SK-N-SH treated with all-trans-retinoic acid at 6 μM for 48 hours (cell line): ENCODE measurements at regions not wholly inside any gene's neighbourhood (a gene's known extent, or its start where the extent isn't known, plus 50 kb on each side); places are given as distances from the start of the nearest gene placed in this dataset.

ENCODE experiments used
- ATAC-seq: fragments of 200-7000 bp; cut with Tn5 transposase; 3 replicates; pipeline ENCODE4 v1.9.1; 2020; ENCODE audit warnings: mild to moderate bottlenecking, moderate library complexity
- ARNTL ChIP-seq: fragments of 450-650 bp; formaldehyde crosslinking; IDR thresholded peaks from 2 replicates; pipeline ENCODE4 v1.5.0; 2020; ENCODE audit warnings: low read depth, mild to moderate bottlenecking, moderate library complexity, borderline replicate concordance
- BACH2 ChIP-seq: fragments of 250-450 bp; sonication (Bioruptor Pico); IDR thresholded peaks from 2 replicates; pipeline ENCODE4 v1.9.0; 2021; ENCODE audit warnings: mild to moderate bottlenecking, borderline replicate concordance
- CSDC2 ChIP-seq: fragments of 250-450 bp; sonication (Bioruptor Pico); IDR thresholded peaks from 2 replicates; pipeline ENCODE4 v1.5.0; 2020; ENCODE audit warnings: mild to moderate bottlenecking, moderate library complexity
- ESRRG ChIP-seq: fragments of 250-450 bp; sonication (Bioruptor Pico); IDR thresholded peaks from 2 replicates; pipeline ENCODE4 v1.6.1; 2021; ENCODE audit warnings: mild to moderate bottlenecking
- GLIS3 ChIP-seq: fragments of 250-450 bp; sonication (Bioruptor Pico); IDR thresholded peaks from 2 replicates; pipeline ENCODE4 v1.5.0; 2020; ENCODE audit warnings: mild to moderate bottlenecking, moderate library complexity
- ISL1 ChIP-seq: fragments of 250-450 bp; sonication (Bioruptor Pico); IDR thresholded peaks from 2 replicates; pipeline ENCODE4 v2.1.2; 2022; ENCODE audit warnings: mild to moderate bottlenecking, moderate library complexity
- PPARA ChIP-seq: fragments of 250-450 bp; sonication (Bioruptor Pico); IDR thresholded peaks from 2 replicates; pipeline ENCODE4 v1.5.0; 2020; ENCODE audit warnings: mild to moderate bottlenecking, borderline replicate concordance
- RARB ChIP-seq: fragments of 250-450 bp; sonication (Bioruptor Pico); IDR thresholded peaks from 2 replicates; pipeline ENCODE4 v1.8.0; 2021; ENCODE audit warnings: mild to moderate bottlenecking, moderate library complexity
- SNAI2 ChIP-seq: fragments of 250-450 bp; sonication (Bioruptor Pico); IDR thresholded peaks from 2 replicates; pipeline ENCODE4 v1.5.0; 2020; ENCODE audit warnings: mild to moderate bottlenecking, moderate library complexity
- TCF4 ChIP-seq: fragments of 250-450 bp; sonication (Bioruptor Pico); IDR thresholded peaks from 2 replicates; pipeline ENCODE4 v1.8.0; 2021; ENCODE audit warnings: mild to moderate bottlenecking, moderate library complexity, borderline replicate concordance
- TOX ChIP-seq: fragments of 250-450 bp; sonication (Bioruptor Pico); IDR thresholded peaks from 2 replicates; pipeline ENCODE4 v1.8.0; 2021; ENCODE audit warnings: mild to moderate bottlenecking, moderate library complexity, borderline replicate concordance
- ZC3H10 ChIP-seq: fragments of 250-450 bp; sonication (Bioruptor Pico); IDR thresholded peaks from 2 replicates; pipeline ENCODE4 v1.5.1; 2021; ENCODE audit warnings: mild to moderate bottlenecking, moderate library complexity
- ZFP30 ChIP-seq: fragments of 450-650 bp; formaldehyde crosslinking; IDR thresholded peaks from 2 replicates; pipeline ENCODE4 v1.5.0; 2022; ENCODE audit warnings: mild to moderate bottlenecking, moderate library complexity
- ZNF565 ChIP-seq: fragments of 450-650 bp; formaldehyde crosslinking; conservative IDR thresholded peaks from 2 replicates; pipeline ENCODE4 v1.5.0; 2020; ENCODE audit warnings: low read depth, mild to moderate bottlenecking, moderate library complexity
- ZNF70 ChIP-seq: fragments of 450-650 bp; formaldehyde crosslinking; IDR thresholded peaks from 2 replicates; pipeline ENCODE4 v1.5.0; 2020; ENCODE audit warnings: mild to moderate bottlenecking, moderate library complexity
- ZNF8 ChIP-seq: fragments of 450-650 bp; formaldehyde crosslinking; IDR thresholded peaks from 2 replicates; pipeline ENCODE4 v1.5.0; 2020; ENCODE audit warnings: mild to moderate bottlenecking, moderate library complexity
- TF ChIP-seq, protein P1 (sequence below): fragments of 250-450 bp; sonication (Bioruptor Pico); IDR thresholded peaks from 2 replicates; pipeline ENCODE4 v1.5.1; 2021; ENCODE audit warnings: mild to moderate bottlenecking, moderate library complexity
- TF ChIP-seq, protein P2 (sequence below): fragments of 250-450 bp; sonication (Bioruptor Pico); IDR thresholded peaks from 2 replicates; pipeline ENCODE4 v1.8.0; 2021; ENCODE audit warnings: low read depth, mild to moderate bottlenecking, moderate library complexity, borderline replicate concordance
- TF ChIP-seq, protein P3 (sequence below): fragments of 250-450 bp; sonication (Bioruptor Pico); IDR thresholded peaks from 2 replicates; pipeline ENCODE4 v1.5.0; 2020; ENCODE audit warnings: mild to moderate bottlenecking, moderate library complexity
- TF ChIP-seq, protein P4 (sequence below): fragments of 250-450 bp; sonication (Bioruptor Pico); IDR thresholded peaks from 2 replicates; pipeline ENCODE4 v1.5.1; 2020; ENCODE audit warnings: low read depth, mild to moderate bottlenecking, moderate library complexity

DNA sequence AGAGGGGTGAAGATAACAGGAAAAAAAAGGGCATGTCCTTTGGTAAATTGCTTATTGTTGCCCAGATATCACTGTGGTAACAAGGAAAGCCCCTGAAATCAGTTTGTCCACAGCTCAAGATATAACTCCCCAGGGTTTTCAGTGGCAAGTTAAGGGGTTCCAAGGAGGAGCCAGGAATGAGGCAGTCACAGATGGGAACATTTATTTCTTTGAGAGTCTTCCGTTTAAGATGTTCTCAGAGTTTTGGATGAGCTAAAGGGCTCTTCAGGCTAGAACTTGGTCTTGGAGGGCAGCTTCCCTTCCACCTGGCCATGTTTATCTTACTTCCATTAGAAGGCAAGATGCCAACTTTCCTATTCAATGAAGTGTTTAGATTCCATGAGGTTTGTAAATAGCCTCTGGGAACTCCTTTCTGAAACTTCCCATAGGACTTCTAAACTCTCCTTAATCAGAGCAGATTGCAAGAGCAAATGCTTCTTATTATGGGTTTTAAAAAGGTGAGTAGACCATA, 277.6 kb upstream of the TNC start:
- no peak for ATAC-seq
- TF ChIP-seq ZNF8 (CRISPR knock-in tag) (no peak), SNAI2 (CRISPR knock-in tag) (no peak), ZNF70 (CRISPR knock-in tag) (no peak), RARB (no peak), PPARA (no peak), BACH2 (CRISPR knock-in tag) (no peak)
- TF ChIP-seq, protein P1, sequence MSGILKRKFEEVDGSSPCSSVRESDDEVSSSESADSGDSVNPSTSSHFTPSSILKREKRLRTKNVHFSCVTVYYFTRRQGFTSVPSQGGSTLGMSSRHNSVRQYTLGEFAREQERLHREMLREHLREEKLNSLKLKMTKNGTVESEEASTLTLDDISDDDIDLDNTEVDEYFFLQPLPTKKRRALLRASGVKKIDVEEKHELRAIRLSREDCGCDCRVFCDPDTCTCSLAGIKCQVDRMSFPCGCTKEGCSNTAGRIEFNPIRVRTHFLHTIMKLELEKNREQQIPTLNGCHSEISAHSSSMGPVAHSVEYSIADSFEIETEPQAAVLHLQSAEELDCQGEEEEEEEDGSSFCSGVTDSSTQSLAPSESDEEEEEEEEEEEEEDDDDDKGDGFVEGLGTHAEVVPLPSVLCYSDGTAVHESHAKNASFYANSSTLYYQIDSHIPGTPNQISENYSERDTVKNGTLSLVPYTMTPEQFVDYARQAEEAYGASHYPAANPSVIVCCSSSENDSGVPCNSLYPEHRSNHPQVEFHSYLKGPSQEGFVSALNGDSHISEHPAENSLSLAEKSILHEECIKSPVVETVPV (CRISPR knock-in tag) = no peak

DNA sequence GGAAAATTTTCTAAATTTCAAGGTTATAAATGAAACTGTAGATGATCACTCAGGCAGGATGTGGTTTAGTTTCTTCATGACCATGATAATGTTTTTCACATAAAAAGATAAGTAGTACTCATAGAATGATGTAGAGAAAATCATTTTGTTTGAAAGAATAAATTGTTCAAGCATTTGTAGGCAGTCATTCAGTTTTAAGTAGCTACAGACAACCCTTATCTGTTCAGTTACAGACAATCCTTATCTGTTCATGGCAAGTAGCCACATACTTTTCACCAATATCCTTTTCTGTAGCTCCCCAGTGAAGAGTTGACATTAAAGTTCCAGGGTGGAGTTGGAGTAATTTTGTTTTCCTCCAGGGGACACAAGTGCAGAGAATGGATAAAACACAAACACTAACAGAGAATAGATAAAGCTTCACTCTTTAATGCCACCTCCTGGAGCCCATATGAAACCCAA, 278.1 kb upstream of the TNC start:
- peak; percentile 34; the same call in 2 of the 3 replicates for ATAC-seq
- peak; percentile 61 for TF ChIP-seq ISL1 (CRISPR knock-in tag)
- TF ChIP-seq GLIS3 (CRISPR knock-in tag) = no peak

DNA sequence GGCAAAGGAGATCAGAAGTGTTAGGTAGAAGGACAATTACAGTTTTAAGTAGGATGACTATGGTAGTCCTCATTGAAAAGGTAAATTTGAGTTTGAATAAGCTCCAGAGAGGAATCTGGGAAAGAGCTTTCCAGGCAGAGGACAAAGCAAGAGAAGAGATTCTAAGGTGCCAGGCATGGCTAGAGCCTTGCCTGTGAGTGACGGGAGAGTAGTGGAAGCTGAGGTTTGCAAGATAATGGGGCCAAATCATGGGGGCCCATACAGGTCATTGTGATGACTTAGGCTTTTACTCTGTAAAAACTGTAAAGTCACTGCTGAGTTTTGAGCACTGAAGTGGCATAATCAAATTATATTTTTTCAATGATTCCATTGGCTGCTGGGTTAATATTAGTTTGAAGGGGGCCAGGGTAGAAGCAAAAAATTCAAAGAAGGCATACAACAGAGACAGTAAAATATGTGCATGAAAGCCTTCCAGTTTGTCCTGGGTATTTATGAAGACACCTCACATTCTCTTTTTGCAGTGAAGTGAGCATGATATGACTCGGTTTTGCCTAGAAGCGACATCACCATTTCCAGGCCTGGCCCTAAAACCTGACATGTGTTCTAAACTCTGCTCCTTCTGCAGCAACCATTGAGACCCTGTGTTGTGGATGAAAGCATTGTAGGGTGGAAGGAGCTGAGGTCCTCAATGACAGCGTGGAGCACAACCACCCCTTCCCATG, 279.8 kb upstream of the TNC start:
- TF ChIP-seq, protein P2, sequence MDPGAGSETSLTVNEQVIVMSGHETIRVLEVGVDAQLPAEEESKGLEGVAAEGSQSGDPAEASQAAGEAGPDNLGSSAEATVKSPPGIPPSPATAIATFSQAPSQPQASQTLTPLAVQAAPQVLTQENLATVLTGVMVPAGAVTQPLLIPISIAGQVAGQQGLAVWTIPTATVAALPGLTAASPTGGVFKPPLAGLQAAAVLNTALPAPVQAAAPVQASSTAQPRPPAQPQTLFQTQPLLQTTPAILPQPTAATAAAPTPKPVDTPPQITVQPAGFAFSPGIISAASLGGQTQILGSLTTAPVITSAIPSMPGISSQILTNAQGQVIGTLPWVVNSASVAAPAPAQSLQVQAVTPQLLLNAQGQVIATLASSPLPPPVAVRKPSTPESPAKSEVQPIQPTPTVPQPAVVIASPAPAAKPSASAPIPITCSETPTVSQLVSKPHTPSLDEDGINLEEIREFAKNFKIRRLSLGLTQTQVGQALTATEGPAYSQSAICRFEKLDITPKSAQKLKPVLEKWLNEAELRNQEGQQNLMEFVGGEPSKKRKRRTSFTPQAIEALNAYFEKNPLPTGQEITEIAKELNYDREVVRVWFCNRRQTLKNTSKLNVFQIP (CRISPR knock-in tag) = no peak
- TF ChIP-seq GLIS3 (CRISPR knock-in tag) (no peak), ZNF8 (CRISPR knock-in tag) (no peak), TOX (no peak), SNAI2 (CRISPR knock-in tag) (no peak), ARNTL (no peak), PPARA (no peak), RARB (no peak), ZC3H10 (CRISPR knock-in tag) (no peak), ZNF70 (CRISPR knock-in tag) (no peak), ESRRG (no peak), TCF4 (CRISPR knock-in tag) (no peak), ZNF565 (CRISPR knock-in tag) (no peak), ZFP30 (CRISPR knock-in tag) (no peak), ISL1 (CRISPR knock-in tag) (no peak)
- TF ChIP-seq, protein P1 (CRISPR knock-in tag) = no peak
- TF ChIP-seq, protein P3, sequence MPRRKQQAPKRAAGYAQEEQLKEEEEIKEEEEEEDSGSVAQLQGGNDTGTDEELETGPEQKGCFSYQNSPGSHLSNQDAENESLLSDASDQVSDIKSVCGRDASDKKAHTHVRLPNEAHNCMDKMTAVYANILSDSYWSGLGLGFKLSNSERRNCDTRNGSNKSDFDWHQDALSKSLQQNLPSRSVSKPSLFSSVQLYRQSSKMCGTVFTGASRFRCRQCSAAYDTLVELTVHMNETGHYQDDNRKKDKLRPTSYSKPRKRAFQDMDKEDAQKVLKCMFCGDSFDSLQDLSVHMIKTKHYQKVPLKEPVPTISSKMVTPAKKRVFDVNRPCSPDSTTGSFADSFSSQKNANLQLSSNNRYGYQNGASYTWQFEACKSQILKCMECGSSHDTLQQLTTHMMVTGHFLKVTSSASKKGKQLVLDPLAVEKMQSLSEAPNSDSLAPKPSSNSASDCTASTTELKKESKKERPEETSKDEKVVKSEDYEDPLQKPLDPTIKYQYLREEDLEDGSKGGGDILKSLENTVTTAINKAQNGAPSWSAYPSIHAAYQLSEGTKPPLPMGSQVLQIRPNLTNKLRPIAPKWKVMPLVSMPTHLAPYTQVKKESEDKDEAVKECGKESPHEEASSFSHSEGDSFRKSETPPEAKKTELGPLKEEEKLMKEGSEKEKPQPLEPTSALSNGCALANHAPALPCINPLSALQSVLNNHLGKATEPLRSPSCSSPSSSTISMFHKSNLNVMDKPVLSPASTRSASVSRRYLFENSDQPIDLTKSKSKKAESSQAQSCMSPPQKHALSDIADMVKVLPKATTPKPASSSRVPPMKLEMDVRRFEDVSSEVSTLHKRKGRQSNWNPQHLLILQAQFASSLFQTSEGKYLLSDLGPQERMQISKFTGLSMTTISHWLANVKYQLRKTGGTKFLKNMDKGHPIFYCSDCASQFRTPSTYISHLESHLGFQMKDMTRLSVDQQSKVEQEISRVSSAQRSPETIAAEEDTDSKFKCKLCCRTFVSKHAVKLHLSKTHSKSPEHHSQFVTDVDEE (CRISPR knock-in tag) = no peak
- TF ChIP-seq, protein P4, sequence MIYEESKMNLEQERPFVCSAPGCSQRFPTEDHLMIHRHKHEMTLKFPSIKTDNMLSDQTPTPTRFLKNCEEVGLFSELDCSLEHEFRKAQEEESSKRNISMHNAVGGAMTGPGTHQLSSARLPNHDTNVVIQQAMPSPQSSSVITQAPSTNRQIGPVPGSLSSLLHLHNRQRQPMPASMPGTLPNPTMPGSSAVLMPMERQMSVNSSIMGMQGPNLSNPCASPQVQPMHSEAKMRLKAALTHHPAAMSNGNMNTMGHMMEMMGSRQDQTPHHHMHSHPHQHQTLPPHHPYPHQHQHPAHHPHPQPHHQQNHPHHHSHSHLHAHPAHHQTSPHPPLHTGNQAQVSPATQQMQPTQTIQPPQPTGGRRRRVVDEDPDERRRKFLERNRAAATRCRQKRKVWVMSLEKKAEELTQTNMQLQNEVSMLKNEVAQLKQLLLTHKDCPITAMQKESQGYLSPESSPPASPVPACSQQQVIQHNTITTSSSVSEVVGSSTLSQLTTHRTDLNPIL (CRISPR knock-in tag) = no peak
- TF ChIP-seq, all 23 proteins: peak for 0
- no peak for ATAC-seq

DNA sequence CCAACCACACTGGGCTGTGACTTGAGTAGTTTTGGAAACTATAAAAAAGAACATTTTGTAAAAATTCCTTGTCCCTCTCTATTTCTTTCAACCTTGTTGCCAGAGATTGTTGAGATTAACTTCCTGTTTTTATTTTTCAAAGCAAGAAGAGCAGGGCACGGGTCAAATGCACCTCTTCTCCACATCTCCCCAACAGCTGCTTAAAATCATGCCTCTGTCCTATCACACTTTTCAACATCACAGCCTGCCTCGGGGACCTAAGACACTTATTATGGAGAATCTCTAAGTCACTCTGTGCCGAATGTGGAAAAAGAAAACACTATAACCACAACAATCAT, 280.3 kb upstream of the TNC start:
- no peak for ATAC-seq
- TF ChIP-seq ZNF565 (CRISPR knock-in tag) (no peak), ZNF70 (CRISPR knock-in tag) (no peak), ISL1 (CRISPR knock-in tag) (no peak), TCF4 (CRISPR knock-in tag) (no peak), RARB (no peak), SNAI2 (CRISPR knock-in tag) (no peak), CSDC2 (CRISPR knock-in tag) (no peak), ESRRG (no peak), ZFP30 (CRISPR knock-in tag) (no peak), ZNF8 (CRISPR knock-in tag) (no peak), TOX (no peak)
- TF ChIP-seq, protein P2 (CRISPR knock-in tag) = no peak
- TF ChIP-seq, protein P1 (CRISPR knock-in tag) = no peak
